Gastrocnemius medialis (tissue), 4 donors: ENCODE measurements at regions not wholly inside any gene's neighbourhood (a gene's known extent, or its start where the extent isn't known, plus 50 kb on each side); places are given as distances from the start of the nearest gene placed in this dataset.

Experiments used
- ATAC-seq, 2 donors: fragments of 150-250 bp; one replicate each; pipeline ENCODE4 v1.9.1; 2016
- DNase-seq, 2 donors: peaks; one replicate each; pipeline ENCODE4 v3.0.0-alpha.2; 2019
- H3K27ac ChIP-seq, 4 donors: fragments of 200-600 bp; sonication (generic); 1 replicate in 1 of 4; 2 replicates in 3 of 4; pipeline ENCODE4 v1.5.1; 2016 to 2018; ENCODE audit warnings: mild to moderate bottlenecking in 2 of 4, moderate library complexity in 1 of 4
- H3K27me3 ChIP-seq, 3 donors: fragments of 200-600 bp; sonication (generic) in 2 of 3; 1 replicate in 1 of 3; 2 replicates in 2 of 3; pipeline versions ENCODE4 v1.5.1 to v1.6.0; 2016 to 2019; ENCODE audit warnings: mild to moderate bottlenecking in 1 of 3, moderate library complexity in 1 of 3
- H3K36me3 ChIP-seq, 2 donors: fragments of 200-600 bp; sonication (generic) in 1 of 2; one replicate each; pipeline ENCODE4 v1.5.1; 2017 to 2018
- H3K4me1 ChIP-seq, 2 donors: fragments of 200-600 bp; sonication (generic) in 1 of 2; one replicate each; pipeline ENCODE4 v1.5.1; 2016 to 2017; ENCODE audit warnings: mild to moderate bottlenecking in 2 of 2
- H3K4me3 ChIP-seq, 4 donors: fragments of 200-600 bp; sonication (generic) in 3 of 4; 1 replicate in 1 of 4; 2 replicates in 3 of 4; pipeline ENCODE4 v1.5.1; 2016 to 2019; ENCODE audit warnings: mild to moderate bottlenecking in 2 of 4
- H3K9me3 ChIP-seq, 3 donors: fragments of 200-600 bp; sonication (generic) in 2 of 3; 1 replicate in 1 of 3; 2 replicates in 2 of 3; pipeline ENCODE4 v1.5.1; 2016 to 2019
- CTCF ChIP-seq, 5 experiments: fragments of 450-650 bp in 3 of 5; fragments of 200-600 bp in 2 of 5; sonication (generic) in 2 of 5; IDR thresholded peaks in 4 of 5; conservative IDR thresholded peaks in 1 of 5; 1 replicate in 4 of 5; 2 replicates in 1 of 5; pipeline ENCODE4 v1.5.1; 2016 to 2019; ENCODE audit warnings: antibody characterized with exemption in 5 of 5, mild to moderate bottlenecking in 3 of 5, moderate library complexity in 3 of 5
- POLR2A ChIP-seq, 2 donors: fragments of 450-650 bp; IDR thresholded peaks; one replicate each; pipeline ENCODE4 v1.6.1; 2017; ENCODE audit warnings: antibody characterized with exemption in 2 of 2, mild to moderate bottlenecking in 2 of 2, moderate library complexity in 2 of 2
- in situ Hi-C, 4 donors: fragments of 200-750 bp; cut with MboI; loops; one replicate each; pipeline versions ENCODE4 v1.15.0 to v1.8.0; 2017; ENCODE audit warnings: low sequenced_read_pairs in 4 of 4
- intact Hi-C: fragments of 100-400 bp; cut with DNase I; formaldehyde crosslinking; loops from one replicate; pipeline ENCODE4 v1.15.1; 2023; ENCODE audit warnings: low total_unique reads

- intact Hi-C loops: no loop called here
- no peaks in the 10 kb centered on the region for H3K36me3 ChIP-seq
- H3K4me3 ChIP-seq: no peak overlapping the region
- DNase-seq (no peak), ATAC-seq (no peak)
- no peaks in the 10 kb centered on the region for H3K9me3 ChIP-seq
- no peak overlapping the region for H3K27ac ChIP-seq
- peaks cover 0 to 5% of the 10 kb centered on the region in 2 donors for H3K4me1 ChIP-seq
- TF ChIP-seq CTCF (IDR thresholded peaks at IDR 0.05 in 4 of 5, conservative IDR thresholded peaks at IDR 0.05 in 1 of 5): no peak
- TF ChIP-seq POLR2A (IDR thresholded peaks at IDR 0.05): no peak
- H3K27me3 ChIP-seq: no peaks in the 10 kb centered on the region
- in situ Hi-C loops: loop anchor here in 1 of 4 donors (25.0 kb wide), 2 partner anchors 444 to 1394 kb away; no protein-coding TSS in a partner anchor
Measured at GRCh38 chr7:13293264-13294002, 606.0 kb downstream of the ARL4A start.

GRCh38 chr7:13307040-13307439, 619.6 kb downstream of the ARL4A start:
- no peak overlapping the region for H3K27ac ChIP-seq
- in situ Hi-C loops: no loop called here
- no peak for TF ChIP-seq CTCF (IDR thresholded peaks at IDR 0.05 in 4 of 5, conservative IDR thresholded peaks at IDR 0.05 in 1 of 5)
- no peak for TF ChIP-seq POLR2A (IDR thresholded peaks at IDR 0.05)
- no peaks in the 10 kb centered on the region for H3K9me3 ChIP-seq
- no peak for ATAC-seq
- intact Hi-C loops: no loop called here
- DNase-seq: no peak
- H3K36me3 ChIP-seq: no peaks in the 10 kb centered on the region
- H3K4me3 ChIP-seq: no peak overlapping the region
- no peaks in the 10 kb centered on the region for H3K27me3 ChIP-seq
- H3K4me1 ChIP-seq: no peaks in the 10 kb centered on the region

DNA sequence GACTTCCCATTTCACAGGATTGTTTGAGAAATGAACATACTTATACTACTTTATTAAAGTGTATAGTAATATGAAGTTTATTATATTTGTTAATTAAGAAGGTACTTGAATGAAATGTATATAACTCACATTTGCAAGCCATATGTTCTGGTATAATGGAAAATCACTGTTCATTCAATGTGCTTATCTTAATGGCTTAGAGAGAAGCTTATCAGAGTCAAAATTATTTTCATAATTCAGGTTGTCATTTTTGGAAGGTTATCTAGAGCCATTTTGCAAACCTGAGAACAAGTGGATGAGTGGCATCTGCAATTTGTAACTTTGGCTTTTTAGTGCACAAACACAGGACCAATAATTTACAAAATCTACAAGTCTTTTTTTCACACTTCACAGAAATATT, 621.0 kb downstream of the ARL4A start:
- DNase-seq (no peak), ATAC-seq (no peak)
- TF ChIP-seq CTCF (IDR thresholded peaks at IDR 0.05 in 4 of 5, conservative IDR thresholded peaks at IDR 0.05 in 1 of 5) (no peak), POLR2A (IDR thresholded peaks at IDR 0.05) (no peak)
- no peaks in the 10 kb centered on the region for H3K4me1 ChIP-seq
- H3K4me3 ChIP-seq: no peak overlapping the region
- intact Hi-C loops (no loop called here), in situ Hi-C loops (no loop called here)
- no peaks in the 10 kb centered on the region for H3K36me3 ChIP-seq
- H3K27ac ChIP-seq: no peak overlapping the region
- H3K27me3 ChIP-seq: no peaks in the 10 kb centered on the region
- no peaks in the 10 kb centered on the region for H3K9me3 ChIP-seq

DNA sequence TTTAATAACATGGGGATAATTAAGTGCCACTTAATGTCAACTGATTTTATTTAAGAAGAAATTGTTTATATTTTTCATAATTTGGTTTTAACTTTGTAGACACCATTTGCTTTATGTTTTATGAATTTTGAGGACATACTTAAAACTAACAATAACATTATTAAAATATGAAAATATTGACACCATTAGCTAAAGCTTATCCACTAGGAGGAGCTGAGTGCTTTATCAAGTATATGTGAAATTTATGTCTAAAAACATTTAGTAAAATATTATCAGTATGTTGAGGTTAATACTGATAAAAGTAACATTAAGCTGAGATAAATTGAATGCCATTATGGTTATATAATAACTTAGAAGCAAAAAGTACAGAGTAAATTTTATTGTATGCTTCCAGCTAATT, 622.1 kb downstream of the ARL4A start:
- Histone ChIP-seq H3K4me1 (no peaks in the 10 kb centered on the region), H3K4me3 (no peak overlapping the region), H3K27ac (no peak overlapping the region), H3K9me3 (no peaks in the 10 kb centered on the region), H3K36me3 (no peaks in the 10 kb centered on the region), H3K27me3 (no peaks in the 10 kb centered on the region)
- intact Hi-C loops (no loop called here), in situ Hi-C loops (no loop called here)
- TF ChIP-seq POLR2A (IDR thresholded peaks at IDR 0.05) (no peak), CTCF (IDR thresholded peaks at IDR 0.05 in 4 of 5, conservative IDR thresholded peaks at IDR 0.05 in 1 of 5) (no peak)
- ATAC-seq (no peak), DNase-seq (no peak)

DNA sequence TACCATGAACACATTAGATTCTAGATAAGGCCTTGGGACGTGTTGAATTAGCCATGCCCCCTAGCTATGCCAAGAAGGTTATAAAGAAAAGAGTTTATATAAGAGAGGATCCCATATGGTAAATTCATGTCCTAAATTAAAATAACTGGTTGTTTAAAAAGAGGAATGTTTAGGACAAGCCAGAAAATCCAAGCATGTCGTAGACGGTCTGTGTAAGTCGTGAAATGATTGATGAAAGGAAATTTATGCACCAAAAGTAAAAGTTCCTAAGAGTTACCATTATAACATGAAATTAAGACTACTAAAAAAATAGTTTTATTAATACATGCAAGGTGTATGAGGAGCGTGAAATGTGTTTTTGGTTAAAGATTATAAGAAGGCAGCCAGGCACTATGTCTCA, 624.9 kb downstream of the ARL4A start:
- Histone ChIP-seq H3K4me3 (no peak overlapping the region), H3K4me1 (no peaks in the 10 kb centered on the region), H3K9me3 (no peaks in the 10 kb centered on the region), H3K27me3 (no peaks in the 10 kb centered on the region), H3K27ac (no peak overlapping the region), H3K36me3 (no peaks in the 10 kb centered on the region)
- intact Hi-C loops: no loop called here
- DNase-seq (no peak), ATAC-seq (no peak)
- in situ Hi-C loops: no loop called here
- no peak for TF ChIP-seq POLR2A (IDR thresholded peaks at IDR 0.05)
- TF ChIP-seq CTCF (IDR thresholded peaks at IDR 0.05 in 4 of 5, conservative IDR thresholded peaks at IDR 0.05 in 1 of 5): no peak
